ENCODE measurements at regions not wholly inside any gene's neighbourhood (a gene's known extent, or its start where the extent isn't known, plus 50 kb on each side); places are given as distances from the start of the nearest gene placed in this dataset.

GRCh38 chr13:73138276-73138637, 79.5 kb downstream of the KLF5 start:
- TF ChIP-seq CTCF (IDR thresholded peaks at IDR 0.05), result no peak

- no peak for TF ChIP-seq CTCF (IDR thresholded peaks at IDR 0.05)
These were observed 78.0 kb downstream of the KLF5 start for GRCh38 chr13:73136776-73137175.

GRCh38 chr13:73133531-73133930, 74.7 kb downstream of the KLF5 start:
- no peak for TF ChIP-seq CTCF (IDR thresholded peaks at IDR 0.05)

GRCh38 chr13:73131247-73131646, 72.4 kb downstream of the KLF5 start:
- no peak for TF ChIP-seq CTCF (IDR thresholded peaks at IDR 0.05)

- no peak for TF ChIP-seq CTCF (IDR thresholded peaks at IDR 0.05)
These were observed 70.2 kb downstream of the KLF5 start for GRCh38 chr13:73129023-73129422.

Data from LNCAP (cell line).